ENCODE measurements at regions not wholly inside any gene's neighbourhood (a gene's known extent, or its start where the extent isn't known, plus 50 kb on each side); places are given as distances from the start of the nearest gene placed in this dataset.
"Not testable (repeated sequence)": the region's sequence is repeated elsewhere in the genome, so short reads cannot be mapped to it uniquely, and the experiment has no call there.

DNA sequence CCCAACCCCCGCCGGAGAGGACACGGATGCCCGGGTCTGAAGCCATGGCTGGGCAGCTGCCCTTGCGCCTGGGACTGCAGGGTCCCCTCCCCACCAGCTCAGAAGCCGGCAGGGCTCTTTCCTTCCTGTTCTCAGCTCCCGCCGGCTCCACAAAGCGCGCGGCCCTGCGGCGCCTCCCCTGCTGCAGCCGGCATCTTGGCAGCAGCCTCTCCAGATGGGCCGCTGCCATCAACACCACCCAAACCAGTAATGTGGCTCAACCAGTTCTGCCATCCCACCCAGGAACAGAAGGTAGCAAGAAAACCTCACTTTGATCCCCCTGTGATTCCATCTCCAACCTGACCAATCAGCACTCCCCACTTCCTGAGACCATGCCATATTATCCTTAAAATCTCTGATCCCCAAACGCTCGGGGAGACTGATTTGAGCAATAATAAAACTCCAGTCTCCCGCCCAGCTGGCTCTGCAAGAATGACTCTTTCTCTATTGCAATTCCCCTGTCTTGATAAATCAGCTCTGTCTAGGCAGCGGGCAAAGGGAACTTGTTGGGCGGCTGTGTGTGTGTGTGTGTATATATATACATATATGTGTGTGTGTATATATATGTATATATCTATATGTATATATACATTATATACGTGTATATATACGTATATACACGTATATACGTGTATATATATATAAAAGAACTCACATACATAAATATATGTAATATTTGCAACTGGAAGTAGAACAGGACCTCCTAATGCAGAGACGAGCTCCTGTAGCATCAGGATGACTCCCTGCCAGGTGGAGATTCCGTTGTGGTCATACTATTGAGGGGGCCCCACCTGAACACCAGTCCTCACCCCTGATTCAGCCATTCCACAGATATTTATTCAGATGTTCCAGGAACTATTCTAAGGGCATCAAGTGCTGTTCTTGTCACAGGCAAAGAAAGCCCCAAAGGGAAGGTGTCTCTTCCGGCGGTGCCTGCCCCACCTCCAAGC is 1674.9 kb downstream of the SPATA31A7 start:
- peak in 6 of 11 donors; percentile 34 to 49 (median 41) for DNase-seq (ENCODE audit: extremely low read depth in 1 of 11, low read depth in 9 of 11, low spot score in 4 of 11)

DNA sequence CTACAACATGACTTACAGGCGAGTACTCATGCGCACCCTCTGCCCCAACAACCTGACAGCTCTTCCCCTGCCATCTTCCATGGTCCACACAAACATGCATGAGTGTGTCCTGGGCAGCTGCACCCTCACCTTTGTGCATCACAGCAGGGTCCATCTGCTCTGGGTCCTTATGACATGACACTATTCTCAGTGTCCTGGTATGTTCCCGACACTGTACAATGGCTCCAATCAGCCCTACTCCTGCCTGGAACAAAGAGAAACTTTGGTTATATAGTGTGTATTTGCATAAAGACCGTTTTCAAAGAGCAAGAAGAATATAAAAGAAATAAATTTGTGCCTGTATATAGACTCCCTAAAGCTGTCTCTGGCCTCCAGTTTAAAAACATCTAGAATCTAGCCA is 1679.2 kb downstream of the SPATA31A7 start:
- DNase-seq (ENCODE audit: extremely low read depth in 1 of 11, low read depth in 9 of 11, low spot score in 4 of 11) = not testable (repeated sequence)

DNA sequence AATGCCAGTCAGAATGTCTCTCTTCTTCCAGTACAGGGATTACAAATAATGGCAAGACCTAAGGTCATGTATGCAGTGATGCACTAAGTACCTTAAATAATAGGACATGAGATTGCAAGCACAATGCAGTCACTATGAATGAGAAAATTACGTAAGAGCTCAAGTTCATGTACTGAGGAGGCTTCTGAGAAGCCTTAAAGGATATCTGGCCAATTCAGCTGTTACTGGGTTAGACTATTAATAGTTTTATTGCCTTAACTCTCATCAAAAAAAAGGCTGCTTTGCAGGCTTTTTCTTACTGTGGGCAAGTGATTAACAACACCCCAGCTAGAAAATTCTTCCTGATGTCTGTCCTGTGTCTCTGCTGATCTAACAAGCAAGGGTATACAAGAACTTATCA is 1681.9 kb downstream of the SPATA31A7 start:
- DNase-seq (ENCODE audit: extremely low read depth in 1 of 11, low read depth in 9 of 11, low spot score in 4 of 11) = not testable (repeated sequence)

DNA sequence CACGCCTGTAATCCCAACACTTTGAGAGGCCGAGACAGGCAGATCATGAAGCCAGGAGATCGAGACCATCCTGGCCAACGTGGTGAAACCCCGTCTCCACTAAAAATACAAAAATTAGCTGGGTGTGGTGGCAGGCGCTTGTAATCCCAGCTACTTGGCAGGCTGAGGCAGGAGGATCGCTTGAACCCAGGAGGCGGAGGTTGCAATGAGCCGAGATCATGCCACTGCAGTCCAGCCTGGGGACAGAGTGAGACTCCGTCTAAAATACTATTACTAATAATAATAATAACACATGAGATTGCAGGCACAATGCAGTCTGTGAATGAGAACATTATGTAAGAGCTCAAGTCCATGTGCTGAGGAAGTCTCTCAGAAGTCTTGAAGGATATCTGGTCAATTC is 1684.4 kb downstream of the SPATA31A7 start:
- not testable (repeated sequence) for DNase-seq (ENCODE audit: extremely low read depth in 1 of 11, low read depth in 9 of 11, low spot score in 4 of 11)

DNA sequence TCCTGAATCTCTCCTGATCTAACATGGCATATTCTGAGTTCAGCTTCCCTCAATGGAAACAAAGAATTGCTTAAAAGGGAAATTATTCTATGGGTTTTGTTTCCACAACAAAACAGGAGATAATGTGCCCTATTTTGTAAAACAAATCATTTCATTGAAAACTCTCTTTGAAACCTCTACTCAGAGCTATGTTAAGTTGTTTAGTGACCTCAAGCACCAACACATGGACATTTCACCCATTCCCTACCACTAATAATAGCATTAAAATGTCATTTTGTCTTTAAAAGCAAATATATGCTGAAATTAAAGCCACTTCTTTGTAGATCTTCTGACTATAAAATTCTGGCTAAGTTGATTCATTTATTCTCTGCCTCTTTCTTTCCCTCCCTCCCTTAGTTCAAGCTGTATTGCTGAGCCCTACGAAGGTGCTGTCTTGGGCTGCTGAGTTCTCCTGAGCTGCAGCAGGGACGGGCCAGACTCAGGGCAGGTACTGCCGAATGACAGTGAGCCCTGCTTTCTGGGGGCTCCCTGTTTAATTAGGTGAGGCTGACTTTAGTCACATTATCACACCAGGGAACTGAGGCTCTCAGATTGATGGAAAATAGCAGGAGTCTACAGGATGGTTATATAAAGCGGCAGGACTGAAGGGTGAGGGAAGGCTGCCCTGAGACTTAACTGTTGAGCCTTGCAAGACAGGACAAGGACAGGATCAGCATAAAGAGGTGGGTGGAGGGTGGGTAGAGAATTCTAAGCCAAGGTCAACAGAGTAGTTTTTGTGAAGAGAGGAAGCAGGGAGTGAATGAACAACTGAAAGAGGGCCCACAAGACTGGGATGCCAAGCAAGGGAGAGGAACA is 1685.1 kb downstream of the SPATA31A7 start:
- DNase-seq (ENCODE audit: extremely low read depth in 1 of 11, low read depth in 9 of 11, low spot score in 4 of 11) = not testable (repeated sequence)

DNA sequence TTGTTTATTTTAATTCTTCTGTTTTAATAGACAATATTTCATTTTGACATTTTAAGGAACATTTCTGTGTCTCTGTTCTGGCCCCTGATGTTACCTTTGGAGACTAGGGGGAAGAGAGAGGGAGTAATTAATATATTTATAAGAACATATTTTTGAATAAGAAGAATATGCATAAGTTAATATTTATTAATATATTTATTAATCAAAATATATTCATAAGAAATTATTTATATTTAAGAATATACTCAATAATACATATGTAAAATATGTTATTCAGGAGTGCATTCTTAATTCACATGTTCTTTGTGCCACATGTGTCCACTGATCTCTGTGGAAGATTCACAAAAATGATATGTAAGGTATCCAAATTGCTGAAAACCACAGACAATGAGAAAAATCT is 1687.7 kb downstream of the SPATA31A7 start:
- DNase-seq (ENCODE audit: extremely low read depth in 1 of 11, low read depth in 9 of 11, low spot score in 4 of 11) = not testable (repeated sequence)

DNA sequence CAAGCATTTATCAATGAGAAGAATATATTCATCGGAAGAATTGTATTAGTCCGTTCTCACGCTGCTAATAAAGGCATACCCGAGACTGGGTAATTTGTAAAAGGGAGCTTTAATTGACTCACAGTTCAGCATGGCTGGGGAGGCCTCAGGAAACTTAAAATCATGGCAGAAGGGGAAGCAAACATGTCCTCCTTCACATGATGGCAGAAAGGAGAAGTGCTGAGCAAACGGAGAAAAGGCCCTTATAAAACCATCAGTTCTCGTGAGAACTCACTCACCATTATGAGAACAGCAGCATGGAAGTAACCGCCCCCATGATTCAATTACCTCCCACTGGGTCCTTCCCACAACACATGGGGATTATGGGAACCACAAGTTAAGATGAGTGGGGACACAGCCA is 1688.2 kb downstream of the SPATA31A7 start:
- DNase-seq (ENCODE audit: extremely low read depth in 1 of 11, low read depth in 9 of 11, low spot score in 4 of 11) = not testable (repeated sequence)

DNA sequence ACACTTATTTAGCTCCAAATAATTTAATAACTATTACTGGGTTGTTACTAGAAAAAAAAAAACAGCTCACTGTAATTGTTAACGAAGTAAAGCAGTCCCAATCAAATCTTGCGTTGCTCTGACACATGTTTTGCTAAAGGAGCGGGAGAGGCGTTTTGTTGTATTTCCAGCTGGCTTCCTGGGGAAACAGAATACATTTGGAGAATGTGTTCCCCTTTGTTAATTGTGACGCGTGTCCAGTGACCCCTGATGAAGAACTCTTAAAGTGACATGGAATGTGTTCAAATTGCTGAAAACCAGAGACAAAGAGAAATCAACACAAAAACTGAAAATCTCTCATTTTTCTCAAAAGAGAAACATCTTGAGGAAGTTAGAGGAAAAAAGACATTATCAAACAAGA is 1690.6 kb downstream of the SPATA31A7 start:
- DNase-seq (ENCODE audit: extremely low read depth in 1 of 11, low read depth in 9 of 11, low spot score in 4 of 11) = peak in 2 of 11 donors; percentile 12 to 29

DNA sequence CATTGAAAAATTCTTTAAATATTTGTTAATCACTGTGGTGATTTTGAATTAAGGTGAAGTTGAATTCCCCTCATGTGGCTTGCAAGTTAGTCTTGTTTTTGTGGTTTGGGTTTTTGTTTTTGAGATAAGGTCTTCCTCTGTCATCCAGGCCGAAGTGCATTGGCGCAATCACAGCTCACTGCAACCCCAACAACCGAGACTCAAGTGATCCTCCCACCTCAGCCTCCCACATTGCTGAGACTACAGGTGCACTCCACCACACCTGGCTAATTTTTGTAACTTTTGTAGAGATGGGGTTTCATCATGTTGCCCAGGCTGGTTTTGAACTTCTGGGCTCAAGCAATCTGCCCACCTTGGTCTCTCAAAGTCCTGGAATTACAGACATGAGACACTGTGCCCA is 1691.1 kb downstream of the SPATA31A7 start:
- not testable (repeated sequence) for DNase-seq (ENCODE audit: extremely low read depth in 1 of 11, low read depth in 9 of 11, low spot score in 4 of 11)

DNA sequence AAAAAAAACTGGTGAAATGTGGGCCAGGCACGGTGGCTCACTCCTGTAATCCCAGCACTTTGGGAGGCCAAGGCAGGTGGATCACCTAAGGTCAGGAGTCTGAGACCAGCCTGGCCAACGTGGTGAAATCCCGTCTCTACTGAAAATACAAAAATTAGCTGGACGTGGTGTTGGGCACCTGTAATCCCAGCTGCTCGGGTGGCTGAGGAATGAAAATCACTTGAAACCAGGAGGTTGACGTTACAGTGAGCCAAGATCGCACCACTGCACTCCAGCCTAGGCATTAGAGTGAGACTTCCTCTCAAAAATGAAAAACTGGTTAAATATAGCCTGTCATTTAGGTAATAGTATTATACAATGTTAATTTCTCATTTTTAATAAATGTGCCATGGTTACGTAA is 1692.0 kb downstream of the SPATA31A7 start:
- not testable (repeated sequence) for DNase-seq (ENCODE audit: extremely low read depth in 1 of 11, low read depth in 9 of 11, low spot score in 4 of 11)

DNA sequence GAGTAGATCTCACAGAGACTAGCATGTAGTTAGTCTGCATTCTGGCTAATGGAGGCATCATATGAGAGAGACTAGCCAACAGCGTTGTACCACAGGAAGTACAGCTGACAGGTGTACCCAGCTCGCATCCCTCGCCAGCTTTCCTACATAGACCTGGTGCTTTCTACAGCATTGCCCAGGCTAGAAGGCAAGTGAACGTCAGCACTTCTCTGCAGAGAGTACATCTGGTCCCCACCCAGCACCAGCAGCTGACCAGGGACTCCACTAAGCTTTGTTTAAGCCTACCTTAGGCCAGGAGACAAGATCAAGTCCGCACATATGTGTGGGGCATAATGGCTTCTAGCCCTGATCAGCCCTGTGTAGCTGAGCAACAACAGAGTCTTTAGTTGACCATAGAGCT is 1692.9 kb downstream of the SPATA31A7 start:
- not testable (repeated sequence) for DNase-seq (ENCODE audit: extremely low read depth in 1 of 11, low read depth in 9 of 11, low spot score in 4 of 11)

DNA sequence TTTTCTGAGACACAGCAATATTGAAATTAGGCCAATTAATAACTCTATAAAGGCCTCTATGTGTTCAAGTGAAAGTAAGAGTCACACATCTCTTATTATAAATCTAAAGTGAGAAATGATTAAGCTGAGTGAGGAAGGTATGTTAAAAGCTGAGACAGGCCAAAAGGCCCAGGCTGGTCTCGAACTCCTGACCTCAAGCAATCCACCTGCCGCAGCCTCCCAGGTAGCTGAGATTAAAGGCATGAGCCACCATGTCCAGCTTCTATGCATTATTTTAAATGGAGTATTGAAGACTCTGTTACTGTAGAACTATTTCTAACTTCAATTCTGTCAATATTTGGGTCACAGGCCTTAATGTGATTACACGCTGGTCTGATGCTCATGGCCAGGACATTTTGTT is 1706.9 kb downstream of the SPATA31A7 start:
- DNase-seq (ENCODE audit: extremely low read depth in 1 of 11, low read depth in 9 of 11, low spot score in 4 of 11) = not testable (repeated sequence)

DNA sequence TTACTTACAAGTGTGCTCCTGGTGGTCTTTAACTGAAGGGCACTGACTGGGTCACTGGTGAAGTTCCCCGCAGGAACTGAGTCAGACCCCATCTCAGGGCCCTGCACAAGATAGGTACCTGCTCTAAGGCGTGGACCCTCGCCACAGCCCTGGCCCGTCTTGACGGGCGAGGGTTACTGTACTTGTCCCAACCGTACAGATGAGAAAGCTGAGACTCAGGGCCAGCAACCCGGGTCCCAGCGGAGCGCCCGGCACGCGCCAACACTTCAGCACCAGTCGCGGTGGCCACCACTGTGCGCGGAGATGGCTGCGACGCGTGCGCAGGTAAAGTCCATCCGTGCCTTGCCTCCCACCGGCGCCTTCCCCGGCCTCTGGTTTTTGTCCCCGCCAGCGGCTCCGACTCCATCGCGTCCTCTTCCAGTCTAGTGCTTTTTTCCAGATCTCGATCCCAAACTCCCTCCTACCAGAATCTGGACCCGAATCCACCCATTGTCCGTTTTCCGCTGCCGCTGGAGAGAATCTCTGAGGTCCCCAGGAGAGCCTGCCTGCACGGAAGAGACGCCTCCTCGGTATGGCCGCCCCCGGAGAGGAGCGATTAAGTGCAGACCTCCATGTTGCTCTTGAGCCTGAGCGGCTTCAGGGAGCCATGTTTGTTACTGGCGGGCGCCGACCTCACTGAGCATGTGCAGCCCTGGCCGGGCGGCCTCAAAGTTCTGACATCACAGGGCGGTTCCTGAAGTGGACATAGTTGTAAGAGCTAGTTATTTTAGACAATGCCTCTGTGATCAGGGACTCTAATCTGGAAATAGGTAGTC is 1707.8 kb downstream of the SPATA31A7 start:
- peak in 7 of 11 donors; percentile 13 to 49 (median 33) for DNase-seq (ENCODE audit: extremely low read depth in 1 of 11, low read depth in 9 of 11, low spot score in 4 of 11)

DNA sequence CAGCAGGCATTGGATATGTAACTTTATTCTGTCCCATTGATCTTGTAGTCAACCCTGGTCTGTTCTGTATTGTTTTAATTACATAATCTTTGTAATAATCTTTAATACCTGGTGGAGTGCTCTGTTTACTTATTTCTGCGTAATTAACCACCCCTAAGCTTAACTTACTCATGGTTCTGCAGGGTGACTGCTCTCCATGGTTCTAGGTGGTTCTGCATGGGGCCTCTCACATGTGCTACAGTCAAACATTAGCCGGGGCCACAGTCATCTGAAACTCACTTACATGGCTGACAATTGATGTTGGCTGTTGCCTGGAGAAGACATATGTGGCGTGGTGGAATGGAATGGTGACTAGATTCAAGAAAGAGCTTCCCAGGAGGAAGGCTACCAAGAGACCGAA is 1709.8 kb downstream of the SPATA31A7 start:
- not testable (repeated sequence) for DNase-seq (ENCODE audit: extremely low read depth in 1 of 11, low read depth in 9 of 11, low spot score in 4 of 11)

DNA sequence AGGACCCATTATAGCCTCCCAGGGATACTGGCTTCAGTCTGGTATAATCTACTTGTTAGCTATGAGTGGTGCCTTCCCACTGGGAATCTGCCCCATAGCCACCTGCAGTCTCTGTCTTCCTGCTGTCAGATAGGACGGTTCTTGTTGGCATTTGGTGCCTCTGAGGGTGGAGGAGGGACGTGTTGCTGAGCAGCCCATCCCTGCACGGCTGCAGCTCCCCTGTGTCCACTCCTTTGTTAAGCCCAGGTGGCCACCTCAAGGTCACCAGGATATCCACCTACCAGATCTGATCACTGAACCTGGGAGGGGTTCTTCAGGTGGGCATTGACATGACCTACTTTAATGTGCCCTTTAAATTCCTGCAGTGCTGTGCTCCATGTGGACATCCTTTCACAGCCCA is 1714.2 kb downstream of the SPATA31A7 start:
- not testable (repeated sequence) for DNase-seq (ENCODE audit: extremely low read depth in 1 of 11, low read depth in 9 of 11, low spot score in 4 of 11)

DNA sequence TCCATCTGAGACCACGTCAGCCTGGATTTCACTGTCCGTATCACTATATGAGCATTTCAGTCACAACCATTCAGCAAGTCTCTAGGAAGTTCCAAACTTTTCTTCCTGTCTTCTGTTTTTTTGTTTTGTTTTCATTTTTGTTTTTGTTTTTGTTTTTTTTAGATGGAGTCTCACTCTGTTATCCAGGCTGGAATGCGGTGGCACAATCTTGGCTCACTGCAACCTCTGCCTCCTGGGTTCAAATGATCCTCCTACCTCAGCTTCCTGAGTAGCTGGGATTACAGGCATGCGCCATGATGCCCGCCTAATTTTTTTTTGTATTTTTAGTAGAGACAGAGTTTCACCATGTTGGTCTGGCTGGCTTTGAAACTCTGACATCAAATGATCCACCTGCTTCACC is 1715.9 kb downstream of the SPATA31A7 start:
- DNase-seq (ENCODE audit: extremely low read depth in 1 of 11, low read depth in 9 of 11, low spot score in 4 of 11) = not testable (repeated sequence)

DNA sequence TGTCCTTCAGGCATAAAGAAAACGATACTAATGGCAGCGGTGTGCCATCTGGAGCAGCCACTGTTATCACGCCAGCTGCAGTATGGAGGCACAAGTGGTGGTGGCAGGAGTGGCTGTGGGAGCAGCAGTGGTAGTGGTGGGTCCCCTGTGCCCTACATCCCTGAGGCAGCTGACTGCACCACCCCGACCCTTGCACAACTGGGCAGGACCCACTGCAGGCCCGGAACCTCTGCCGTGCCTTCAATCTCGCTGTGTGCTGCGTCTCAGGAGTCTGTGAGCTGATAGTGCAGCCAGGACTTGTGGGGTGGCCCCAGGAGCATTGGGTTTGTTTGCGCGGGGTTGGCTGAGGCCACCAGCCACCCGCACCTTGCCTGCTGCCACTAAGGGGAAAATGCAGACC is 1718.0 kb downstream of the SPATA31A7 start:
- not testable (repeated sequence) for DNase-seq (ENCODE audit: extremely low read depth in 1 of 11, low read depth in 9 of 11, low spot score in 4 of 11)

DNA sequence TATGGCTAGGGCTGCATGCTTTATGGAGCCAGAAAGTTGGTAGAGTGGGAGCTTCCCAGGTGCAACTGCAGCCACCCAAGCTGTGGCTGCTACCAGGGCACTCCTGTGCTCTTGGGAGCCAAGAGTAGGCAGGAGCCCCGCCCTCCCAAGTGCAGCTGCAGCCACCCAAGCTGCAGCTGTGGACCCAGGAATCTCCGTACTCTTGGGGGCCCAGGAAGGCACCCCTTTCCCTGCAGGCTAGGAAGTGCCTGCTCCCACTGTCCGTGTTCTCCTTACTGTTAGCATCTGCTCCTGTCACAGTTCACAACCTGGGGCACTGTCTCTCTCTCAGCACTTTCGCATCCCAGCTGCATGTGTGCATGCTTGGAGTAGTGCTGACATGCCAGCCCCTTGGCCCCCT is 1718.4 kb downstream of the SPATA31A7 start:
- DNase-seq (ENCODE audit: extremely low read depth in 1 of 11, low read depth in 9 of 11, low spot score in 4 of 11) = not testable (repeated sequence)

DNA sequence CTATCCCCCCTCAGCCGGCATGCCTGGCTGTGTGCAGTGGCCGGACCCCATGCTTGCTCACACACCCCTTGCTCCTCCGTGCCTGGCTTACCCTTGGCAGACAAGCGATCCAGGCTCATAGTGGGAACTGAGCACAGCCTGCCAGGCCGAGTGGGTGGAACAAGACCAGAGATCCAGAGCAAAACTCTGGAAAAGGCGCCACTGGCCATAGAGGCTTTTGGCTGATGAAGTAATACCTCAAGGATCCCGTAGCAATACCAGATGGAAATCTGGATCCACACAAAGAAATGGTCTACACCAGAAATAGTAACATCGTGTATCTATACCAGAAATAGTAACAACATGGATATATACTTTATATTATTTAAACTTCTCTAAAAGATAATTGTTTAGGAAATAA is 1719.6 kb downstream of the SPATA31A7 start:
- DNase-seq (ENCODE audit: extremely low read depth in 1 of 11, low read depth in 9 of 11, low spot score in 4 of 11) = not testable (repeated sequence)
